ENCODE measurements at regions not wholly inside any gene's neighbourhood (a gene's known extent, or its start where the extent isn't known, plus 50 kb on each side); places are given as distances from the start of the nearest gene placed in this dataset.

- no peak overlapping the region for H2BK12ac ChIP-seq (ENCODE audit: low read length in 2 of 2)
- peaks cover 0 to 40% of the 10 kb centered on the region in 2 experiments for H3K27me3 ChIP-seq (ENCODE audit: control insufficient read depth in 1 of 2, insufficient read depth in 1 of 2, low read length in 2 of 2)
- H2AK5ac ChIP-seq (ENCODE audit: low read length, severe bottlenecking) = no peak overlapping the region
- H2BK15ac ChIP-seq (ENCODE audit: low read depth, poor library complexity, severe bottlenecking) = no peak overlapping the region
- no peak overlapping the region for H3K4ac ChIP-seq (ENCODE audit: low read depth in 1 of 2, low read length in 2 of 2)
- H3K9me3 ChIP-seq (ENCODE audit: control insufficient read depth, low read length) = no peaks in the 10 kb centered on the region
- H3K4me2 ChIP-seq (ENCODE audit: low read length, poor library complexity, severe bottlenecking) = no peak overlapping the region
- H3K27ac ChIP-seq (ENCODE audit: low read length, poor library complexity, severe bottlenecking) = no peak overlapping the region
- no peak overlapping the region for H3K4me3 ChIP-seq (ENCODE audit: insufficient read depth in 1 of 2, low read depth in 1 of 2, low read length in 2 of 2)
- DNase-seq = no peak
- no peak overlapping the region for H2BK120ac ChIP-seq (ENCODE audit: low read depth, low read length)
- no peaks in the 10 kb centered on the region for H3K36me3 ChIP-seq (ENCODE audit: control insufficient read depth in 1 of 2, insufficient read depth in 2 of 2, low read depth in 1 of 2, low read length in 2 of 2)
- WGBS = 56% methylated on average over 2 of the region's 2 CpGs
- H2AFZ ChIP-seq (ENCODE audit: low read depth, low read length) = no peak overlapping the region
- no peak overlapping the region for H3K18ac ChIP-seq (ENCODE audit: low read depth in 1 of 2, low read length in 2 of 2)
- H3K4me1 ChIP-seq (ENCODE audit: control insufficient read depth, insufficient read depth, low read depth, low read length) = no peaks in the 10 kb centered on the region
- H4K91ac ChIP-seq (ENCODE audit: low read length) = no peak overlapping the region
- H4K8ac ChIP-seq (ENCODE audit: low read length) = no peak overlapping the region
- no peak overlapping the region for H3K23ac ChIP-seq (ENCODE audit: low read length in 2 of 2)
- H2BK5ac ChIP-seq (ENCODE audit: low read depth, low read length, poor library complexity, severe bottlenecking) = no peak overlapping the region
- no peak overlapping the region for H3K9ac ChIP-seq (ENCODE audit: low read length)
- no peak overlapping the region for H3K14ac ChIP-seq (ENCODE audit: low read length in 2 of 2)
- H3K79me1 ChIP-seq (replicated peaks; ENCODE audit: low read length, poor library complexity, severe bottlenecking) = no peaks in the 10 kb centered on the region
These were observed 117.2 kb upstream of the RALGAPA2 start for GRCh38 chr20:20829681-20830080.

GRCh38 chr20:20827992-20828597, 115.7 kb upstream of the RALGAPA2 start:
- H2BK12ac ChIP-seq (ENCODE audit: low read length in 2 of 2) = no peak overlapping the region
- H3K79me1 ChIP-seq (replicated peaks; ENCODE audit: low read length, poor library complexity, severe bottlenecking) = no peaks in the 10 kb centered on the region
- H2AK5ac ChIP-seq (ENCODE audit: low read length, severe bottlenecking) = no peak overlapping the region
- H2BK5ac ChIP-seq (ENCODE audit: low read depth, low read length, poor library complexity, severe bottlenecking) = no peak overlapping the region
- H2BK120ac ChIP-seq (ENCODE audit: low read depth, low read length) = no peak overlapping the region
- H3K18ac ChIP-seq (ENCODE audit: low read depth in 1 of 2, low read length in 2 of 2) = no peak overlapping the region
- H3K4me2 ChIP-seq (ENCODE audit: low read length, poor library complexity, severe bottlenecking) = no peak overlapping the region
- H4K8ac ChIP-seq (ENCODE audit: low read length) = no peak overlapping the region
- H3K36me3 ChIP-seq (ENCODE audit: control insufficient read depth in 1 of 2, insufficient read depth in 2 of 2, low read depth in 1 of 2, low read length in 2 of 2) = no peaks in the 10 kb centered on the region
- WGBS = 79% methylated on average over 3 of the region's 4 CpGs
- no peak overlapping the region for H2BK15ac ChIP-seq (ENCODE audit: low read depth, poor library complexity, severe bottlenecking)
- no peak overlapping the region for H3K23ac ChIP-seq (ENCODE audit: low read length in 2 of 2)
- no peak overlapping the region for H4K91ac ChIP-seq (ENCODE audit: low read length)
- no peak overlapping the region for H3K4me3 ChIP-seq (ENCODE audit: insufficient read depth in 1 of 2, low read depth in 1 of 2, low read length in 2 of 2)
- no peak overlapping the region for H3K9ac ChIP-seq (ENCODE audit: low read length)
- H3K4me1 ChIP-seq (ENCODE audit: control insufficient read depth, insufficient read depth, low read depth, low read length) = no peaks in the 10 kb centered on the region
- DNase-seq = no peak
- no peak overlapping the region for H3K14ac ChIP-seq (ENCODE audit: low read length in 2 of 2)
- peaks cover 0 to 45% of the 10 kb centered on the region in 2 experiments for H3K27me3 ChIP-seq (ENCODE audit: control insufficient read depth in 1 of 2, insufficient read depth in 1 of 2, low read length in 2 of 2)
- no peak overlapping the region for H3K4ac ChIP-seq (ENCODE audit: low read depth in 1 of 2, low read length in 2 of 2)
- H2AFZ ChIP-seq (ENCODE audit: low read depth, low read length) = no peak overlapping the region
- H3K27ac ChIP-seq (ENCODE audit: low read length, poor library complexity, severe bottlenecking) = no peak overlapping the region
- H3K9me3 ChIP-seq (ENCODE audit: control insufficient read depth, low read length) = no peaks in the 10 kb centered on the region

DNA sequence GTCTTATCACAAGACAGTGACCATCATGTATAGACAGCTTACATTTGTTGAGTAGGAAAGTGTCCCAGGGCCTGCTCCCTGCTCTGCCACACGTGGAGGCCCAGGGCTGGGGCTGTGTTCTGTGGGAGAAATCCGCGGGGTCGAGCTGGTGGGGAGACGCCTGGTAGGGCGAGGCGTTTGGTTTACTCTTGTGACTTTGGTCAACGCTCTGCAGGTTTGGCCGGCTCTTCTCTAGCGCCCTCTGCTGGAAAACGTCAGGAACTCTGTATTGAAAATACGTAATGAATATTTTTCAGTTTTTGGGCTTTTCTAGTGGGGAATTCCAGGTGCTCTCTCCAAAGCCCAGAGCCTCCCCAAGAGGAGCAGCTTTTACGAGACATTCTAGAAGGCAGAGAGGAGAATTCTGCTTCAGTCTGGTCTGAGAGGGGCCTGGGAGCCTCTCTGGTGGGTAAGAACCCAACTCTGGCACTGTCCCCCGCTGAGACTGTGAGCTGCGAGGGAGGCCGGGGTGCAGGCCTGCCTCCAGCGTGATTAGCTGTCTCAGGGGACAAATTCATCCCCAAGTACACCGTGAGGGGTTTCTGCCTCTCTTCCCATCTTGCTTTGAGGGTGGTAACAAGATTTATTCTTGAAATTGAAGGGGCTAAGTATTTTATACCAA, 112.6 kb upstream of the RALGAPA2 start:
- H3K23ac ChIP-seq (ENCODE audit: low read length in 2 of 2) = no peak overlapping the region
- H3K4me2 ChIP-seq (ENCODE audit: low read length, poor library complexity, severe bottlenecking) = no peak overlapping the region
- H3K27me3 ChIP-seq (ENCODE audit: control insufficient read depth in 1 of 2, insufficient read depth in 1 of 2, low read length in 2 of 2) = peaks cover 0 to 53% of the 10 kb centered on the region in 2 experiments
- no peak overlapping the region for H2BK120ac ChIP-seq (ENCODE audit: low read depth, low read length)
- no peak overlapping the region for H2AK5ac ChIP-seq (ENCODE audit: low read length, severe bottlenecking)
- no peak overlapping the region for H4K91ac ChIP-seq (ENCODE audit: low read length)
- no peak overlapping the region for H3K18ac ChIP-seq (ENCODE audit: low read depth in 1 of 2, low read length in 2 of 2)
- H3K14ac ChIP-seq (ENCODE audit: low read length in 2 of 2) = no peak overlapping the region
- no peak overlapping the region for H3K4ac ChIP-seq (ENCODE audit: low read depth in 1 of 2, low read length in 2 of 2)
- no peak overlapping the region for H3K4me3 ChIP-seq (ENCODE audit: insufficient read depth in 1 of 2, low read depth in 1 of 2, low read length in 2 of 2)
- H3K4me1 ChIP-seq (ENCODE audit: control insufficient read depth, insufficient read depth, low read depth, low read length) = no peaks in the 10 kb centered on the region
- H2BK15ac ChIP-seq (ENCODE audit: low read depth, poor library complexity, severe bottlenecking) = no peak overlapping the region
- no peaks in the 10 kb centered on the region for H3K36me3 ChIP-seq (ENCODE audit: control insufficient read depth in 1 of 2, insufficient read depth in 2 of 2, low read depth in 1 of 2, low read length in 2 of 2)
- no peak overlapping the region for H2AFZ ChIP-seq (ENCODE audit: low read depth, low read length)
- WGBS = 20% methylated on average over 17 of the region's 18 CpGs
- no peak overlapping the region for H2BK12ac ChIP-seq (ENCODE audit: low read length in 2 of 2)
- no peak overlapping the region for H3K9ac ChIP-seq (ENCODE audit: low read length)
- no peak overlapping the region for H2BK5ac ChIP-seq (ENCODE audit: low read depth, low read length, poor library complexity, severe bottlenecking)
- H3K79me1 ChIP-seq (replicated peaks; ENCODE audit: low read length, poor library complexity, severe bottlenecking) = no peaks in the 10 kb centered on the region
- H3K27ac ChIP-seq (ENCODE audit: low read length, poor library complexity, severe bottlenecking) = no peak overlapping the region
- no peak overlapping the region for H4K8ac ChIP-seq (ENCODE audit: low read length)
- no peak for DNase-seq
- no peaks in the 10 kb centered on the region for H3K9me3 ChIP-seq (ENCODE audit: control insufficient read depth, low read length)

GRCh38 chr20:20823476-20823881, 111.0 kb upstream of the RALGAPA2 start:
- Histone ChIP-seq H2BK120ac (ENCODE audit: low read depth, low read length) (no peak overlapping the region), H3K4me3 (ENCODE audit: insufficient read depth in 1 of 2, low read depth in 1 of 2, low read length in 2 of 2) (no peak overlapping the region), H3K36me3 (ENCODE audit: control insufficient read depth in 1 of 2, insufficient read depth in 2 of 2, low read depth in 1 of 2, low read length in 2 of 2) (no peaks in the 10 kb centered on the region), H3K27me3 (ENCODE audit: control insufficient read depth in 1 of 2, insufficient read depth in 1 of 2, low read length in 2 of 2) (peaks cover 0 to 53% of the 10 kb centered on the region in 2 experiments), H3K4me2 (ENCODE audit: low read length, poor library complexity, severe bottlenecking) (no peak overlapping the region), H4K8ac (ENCODE audit: low read length) (no peak overlapping the region), H2BK15ac (ENCODE audit: low read depth, poor library complexity, severe bottlenecking) (no peak overlapping the region), H3K4me1 (ENCODE audit: control insufficient read depth, insufficient read depth, low read depth, low read length) (no peaks in the 10 kb centered on the region), H3K9ac (ENCODE audit: low read length) (no peak overlapping the region), H3K9me3 (ENCODE audit: control insufficient read depth, low read length) (no peaks in the 10 kb centered on the region), H4K91ac (ENCODE audit: low read length) (no peak overlapping the region), H3K23ac (ENCODE audit: low read length in 2 of 2) (no peak overlapping the region), H3K14ac (ENCODE audit: low read length in 2 of 2) (no peak overlapping the region), H2BK5ac (ENCODE audit: low read depth, low read length, poor library complexity, severe bottlenecking) (no peak overlapping the region), H3K4ac (ENCODE audit: low read depth in 1 of 2, low read length in 2 of 2) (no peak overlapping the region), H3K79me1 (replicated peaks; ENCODE audit: low read length, poor library complexity, severe bottlenecking) (no peaks in the 10 kb centered on the region), H3K18ac (ENCODE audit: low read depth in 1 of 2, low read length in 2 of 2) (no peak overlapping the region), H2AFZ (ENCODE audit: low read depth, low read length) (no peak overlapping the region), H2AK5ac (ENCODE audit: low read length, severe bottlenecking) (no peak overlapping the region), H3K27ac (ENCODE audit: low read length, poor library complexity, severe bottlenecking) (no peak overlapping the region), H2BK12ac (ENCODE audit: low read length in 2 of 2) (no peak overlapping the region)
- 84% methylated on average over 11 of the region's 11 CpGs for WGBS
- DNase-seq = no peak

All from mesenchymal stem cell (in vitro differentiated cells and primary cell).